ENCODE measurements at regions not wholly inside any gene's neighbourhood (a gene's known extent, or its start where the extent isn't known, plus 50 kb on each side); places are given as distances from the start of the nearest gene placed in this dataset.
A peak's percentile ranks its signal among the peaks of the same experiment; 100 is the strongest.

GRCh38 chrX:9339603-9340491 lies 125.0 kb upstream of the TBL1X start:
- Histone ChIP-seq H3K27me3 (no peaks in the 10 kb centered on the region), H3K9me3 (no peaks in the 10 kb centered on the region), H3K27ac (peak overlapping the region; percentile 63 to 88 (median 77)), H3K4me1 (peaks cover 0 to 9% (median 0%) of the 10 kb centered on the region in 4 donors), H3K36me3 (no peaks in the 10 kb centered on the region), H3K4me3 (no peak overlapping the region)
- DNase-seq, result peak in 2 of 3 donors; percentile 46 to 67
- no peak for TF ChIP-seq CTCF (IDR thresholded peaks at IDR 0.05)
- TF ChIP-seq POLR2A (IDR thresholded peaks at IDR 0.05), result no peak

- no peaks in the 10 kb centered on the region for H3K36me3 ChIP-seq
- H3K4me1 ChIP-seq, result peaks cover 0 to 9% (median 0%) of the 10 kb centered on the region in 4 donors
- H3K27me3 ChIP-seq, result no peaks in the 10 kb centered on the region
- TF ChIP-seq POLR2A (IDR thresholded peaks at IDR 0.05) (no peak), CTCF (IDR thresholded peaks at IDR 0.05) (no peak)
- no peaks in the 10 kb centered on the region for H3K9me3 ChIP-seq
- peak overlapping the region; percentile 63 to 88 (median 77) for H3K27ac ChIP-seq
- H3K4me3 ChIP-seq, result peak overlapping the region in 3 of 4 donors; percentile 11 to 32 (median 12)
- DNase-seq, result peak in 2 of 3 donors; percentile 60 to 73
Measured at GRCh38 chrX:9340598-9341290, 124.1 kb upstream of the TBL1X start.

GRCh38 chrX:9341291-9342201 lies 123.3 kb upstream of the TBL1X start:
- TF ChIP-seq POLR2A (IDR thresholded peaks at IDR 0.05) (no peak), CTCF (IDR thresholded peaks at IDR 0.05) (no peak)
- Histone ChIP-seq H3K9me3 (no peaks in the 10 kb centered on the region), H3K27ac (peak overlapping the region; percentile 63 to 88 (median 77)), H3K27me3 (no peaks in the 10 kb centered on the region), H3K36me3 (no peaks in the 10 kb centered on the region), H3K4me3 (peak overlapping the region; percentile 11 to 32 (median 17)), H3K4me1 (peaks cover 0 to 9% (median 0%) of the 10 kb centered on the region in 4 donors)
- peak in 2 of 3 donors; percentile 84 to 94 for DNase-seq

- H3K9me3 ChIP-seq, result no peaks in the 10 kb centered on the region
- DNase-seq, result peak; percentile 55 to 82 (median 67)
- H3K36me3 ChIP-seq, result no peaks in the 10 kb centered on the region
- TF ChIP-seq POLR2A (IDR thresholded peaks at IDR 0.05), result no peak
- TF ChIP-seq CTCF (IDR thresholded peaks at IDR 0.05), result no peak
- peak overlapping the region in 3 of 4 donors; percentile 19 to 34 (median 26) for H3K4me3 ChIP-seq
- H3K27ac ChIP-seq, result peak overlapping the region; percentile 27 to 88 (median 58)
- H3K4me1 ChIP-seq, result peaks cover 0 to 9% (median 0%) of the 10 kb centered on the region in 4 donors
- H3K27me3 ChIP-seq, result no peaks in the 10 kb centered on the region
Measured at GRCh38 chrX:9342561-9343051, 122.3 kb upstream of the TBL1X start.

GRCh38 chrX:9343971-9344370 lies 120.9 kb upstream of the TBL1X start:
- Histone ChIP-seq H3K4me3 (no peak overlapping the region), H3K36me3 (no peaks in the 10 kb centered on the region), H3K9me3 (no peaks in the 10 kb centered on the region), H3K4me1 (peaks cover 0 to 9% (median 0%) of the 10 kb centered on the region in 4 donors), H3K27ac (no peak overlapping the region), H3K27me3 (no peaks in the 10 kb centered on the region)
- TF ChIP-seq CTCF (IDR thresholded peaks at IDR 0.05) (no peak), POLR2A (IDR thresholded peaks at IDR 0.05) (no peak)
- DNase-seq, result no peak
